ENCODE measurements at regions not wholly inside any gene's neighbourhood (a gene's known extent, or its start where the extent isn't known, plus 50 kb on each side); places are given as distances from the start of the nearest gene placed in this dataset.

DNA sequence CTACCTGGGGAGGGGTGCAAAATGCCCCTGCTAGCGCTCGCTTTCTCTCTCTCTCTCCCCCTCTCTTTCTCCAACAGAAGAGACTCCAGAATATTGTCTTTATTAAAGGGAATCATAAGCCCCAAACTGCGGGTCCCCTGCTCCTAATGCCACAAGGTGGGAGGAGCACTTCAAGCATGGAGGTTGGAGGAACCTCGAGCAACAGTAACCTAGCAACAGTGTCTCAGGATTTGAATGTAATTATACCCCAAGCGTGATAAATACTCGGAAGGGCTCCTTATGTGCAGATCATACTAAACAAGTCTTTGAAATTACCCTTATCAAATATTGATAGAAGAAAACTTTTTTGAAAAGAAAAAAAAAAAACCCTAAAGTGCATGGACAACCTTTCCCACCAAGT, 582.2 kb upstream of the PPP2R3A start:
- CTCF ChIA-PET, result no interaction called here
- H3K27me3 Mint-ChIP-seq, result peaks cover 0 to 12% (median 0%) of the 10 kb centered on the region in 5 donors
- intact Hi-C loops (cut with micrococcal nuclease), result no loop called here
- no peaks in the 10 kb centered on the region for H3K4me1 ChIP-seq (ENCODE audit: control insufficient read depth in 2 of 2, insufficient read depth in 2 of 2, low read length in 2 of 2)
- no peak overlapping the region for H3K27ac Mint-ChIP-seq
- no peak overlapping the region for H3K27ac ChIP-seq (ENCODE audit: low read depth, low read length)
- DNase-seq (no peak), ATAC-seq (no peak)
- H3K9me3 ChIP-seq (ENCODE audit: control insufficient read depth in 2 of 3, low read length in 3 of 3), result no peaks in the 10 kb centered on the region
- H3K36me3 ChIP-seq (ENCODE audit: control insufficient read depth in 2 of 3, insufficient read depth in 3 of 3, low read length in 3 of 3), result no peaks in the 10 kb centered on the region
- POLR2A ChIA-PET, result no interaction called here
- no peaks in the 10 kb centered on the region for H3K36me3 Mint-ChIP-seq
- H3K9me3 Mint-ChIP-seq, result peaks cover 0 to 12% (median 5%) of the 10 kb centered on the region in 11 donors
- no peaks in the 10 kb centered on the region for H3K27me3 ChIP-seq (ENCODE audit: control insufficient read depth in 2 of 2, insufficient read depth in 2 of 2, low read length in 2 of 2)
- H3K4me1 Mint-ChIP-seq, result no peaks in the 10 kb centered on the region
- H3K4me3 Mint-ChIP-seq, result no peak overlapping the region
- no peak overlapping the region for H3K4me3 ChIP-seq (ENCODE audit: low read length)

DNA sequence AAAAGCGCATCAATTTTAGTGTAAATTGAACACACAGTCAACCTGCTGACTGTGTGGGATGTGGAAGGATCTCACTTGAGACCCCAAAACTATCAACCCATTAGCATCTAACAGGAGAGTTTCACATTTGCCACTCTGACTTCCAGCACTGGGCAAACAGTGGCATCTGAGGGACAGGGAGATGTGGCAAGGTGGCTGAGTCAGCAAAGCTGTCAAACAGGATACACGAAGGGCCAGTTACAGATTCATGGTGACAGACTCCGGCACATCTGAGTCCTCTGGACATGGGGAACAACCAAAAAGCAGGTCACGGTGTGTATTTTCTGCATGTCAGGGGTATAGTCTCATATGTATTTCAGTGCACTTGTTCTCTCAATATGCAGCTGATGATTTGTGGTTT, 573.4 kb upstream of the PPP2R3A start:
- ChIA-PET POLR2A (no interaction called here), CTCF (no interaction called here)
- Mint-ChIP-seq H3K36me3 (no peaks in the 10 kb centered on the region), H3K27me3 (peaks cover 0 to 4% (median 0%) of the 10 kb centered on the region in 5 donors), H3K9me3 (peaks cover 2 to 41% (median 20%) of the 10 kb centered on the region in 11 donors), H3K27ac (no peak overlapping the region), H3K4me1 (no peaks in the 10 kb centered on the region), H3K4me3 (no peak overlapping the region)
- H3K9me3 ChIP-seq (ENCODE audit: control insufficient read depth in 2 of 3, low read length in 3 of 3), result peaks cover 0 to 8% (median 0%) of the 10 kb centered on the region in 3 experiments
- no peaks in the 10 kb centered on the region for H3K27me3 ChIP-seq (ENCODE audit: control insufficient read depth in 2 of 2, insufficient read depth in 2 of 2, low read length in 2 of 2)
- H3K27ac ChIP-seq (ENCODE audit: low read depth, low read length), result no peak overlapping the region
- DNase-seq (no peak), ATAC-seq (no peak)
- H3K4me1 ChIP-seq (ENCODE audit: control insufficient read depth in 2 of 2, insufficient read depth in 2 of 2, low read length in 2 of 2), result no peaks in the 10 kb centered on the region
- intact Hi-C loops (cut with micrococcal nuclease), result no loop called here
- H3K36me3 ChIP-seq (ENCODE audit: control insufficient read depth in 2 of 3, insufficient read depth in 3 of 3, low read length in 3 of 3), result no peaks in the 10 kb centered on the region
- H3K4me3 ChIP-seq (ENCODE audit: low read length), result no peak overlapping the region

DNA sequence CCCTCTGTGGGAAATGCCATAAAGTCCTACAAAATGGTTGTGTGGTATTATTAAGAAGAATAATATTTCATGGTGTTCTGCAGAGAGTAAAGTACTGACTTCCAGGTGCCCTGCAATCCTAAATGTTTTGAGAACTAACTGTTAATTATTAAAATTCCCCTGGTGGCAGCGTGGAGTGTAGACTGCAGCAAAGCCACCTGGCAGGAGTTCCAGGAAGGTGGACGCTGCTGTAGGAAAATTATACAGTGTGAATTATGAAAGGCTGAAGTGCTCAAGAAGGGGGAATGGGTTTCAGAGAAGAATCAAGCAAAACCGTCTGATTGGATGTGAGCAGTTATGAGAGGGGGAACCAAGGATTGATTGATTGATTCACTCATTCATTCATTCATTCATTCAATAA, 572.4 kb upstream of the PPP2R3A start:
- H3K9me3 Mint-ChIP-seq, result peaks cover 0 to 41% (median 20%) of the 10 kb centered on the region in 11 donors
- no peak overlapping the region for H3K27ac Mint-ChIP-seq
- H3K4me1 Mint-ChIP-seq, result no peaks in the 10 kb centered on the region
- no peak overlapping the region for H3K4me3 Mint-ChIP-seq
- Histone ChIP-seq H3K4me3 (ENCODE audit: low read length) (no peak overlapping the region), H3K27me3 (ENCODE audit: control insufficient read depth in 2 of 2, insufficient read depth in 2 of 2, low read length in 2 of 2) (no peaks in the 10 kb centered on the region), H3K36me3 (ENCODE audit: control insufficient read depth in 2 of 3, insufficient read depth in 3 of 3, low read length in 3 of 3) (no peaks in the 10 kb centered on the region), H3K4me1 (ENCODE audit: control insufficient read depth in 2 of 2, insufficient read depth in 2 of 2, low read length in 2 of 2) (no peaks in the 10 kb centered on the region), H3K9me3 (ENCODE audit: control insufficient read depth in 2 of 3, low read length in 3 of 3) (peaks cover 0 to 8% (median 0%) of the 10 kb centered on the region in 3 experiments), H3K27ac (ENCODE audit: low read depth, low read length) (no peak overlapping the region)
- intact Hi-C loops (cut with micrococcal nuclease), result no loop called here
- ATAC-seq (no peak), DNase-seq (no peak)
- ChIA-PET POLR2A (no interaction called here), CTCF (no interaction called here)
- H3K27me3 Mint-ChIP-seq, result peaks cover 0 to 4% (median 0%) of the 10 kb centered on the region in 5 donors
- H3K36me3 Mint-ChIP-seq, result no peaks in the 10 kb centered on the region

DNA sequence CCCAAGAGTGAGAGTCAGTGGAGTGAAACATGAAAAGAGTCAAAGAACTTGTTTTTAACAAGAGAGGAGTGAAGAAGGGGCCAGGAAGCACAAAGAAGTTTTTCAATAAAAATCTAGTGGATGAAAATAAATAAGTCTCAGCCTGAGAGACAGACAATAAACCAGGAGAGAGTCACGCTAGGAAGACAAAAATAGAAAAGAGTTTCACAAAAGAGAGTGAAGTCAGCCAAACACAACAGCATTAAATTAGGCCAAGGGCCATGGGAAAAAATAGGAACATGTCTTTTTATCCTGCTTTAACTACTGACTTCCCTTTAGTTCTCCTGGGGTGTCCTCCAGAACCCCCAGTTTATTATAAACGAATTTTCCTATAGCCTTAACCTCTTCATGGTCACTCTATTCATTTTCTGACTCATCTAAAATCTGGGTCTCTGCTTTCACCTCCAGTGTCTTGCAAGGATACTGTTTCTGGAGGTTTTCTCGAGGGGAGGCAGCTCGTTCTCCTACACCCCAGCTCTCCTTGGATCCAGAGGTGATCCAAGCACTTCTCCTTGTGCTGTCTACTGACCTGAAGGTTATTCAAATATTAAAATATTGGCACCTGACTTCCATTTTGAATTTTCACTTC, 571.5 kb upstream of the PPP2R3A start:
- no peaks in the 10 kb centered on the region for H3K36me3 Mint-ChIP-seq
- Histone ChIP-seq H3K27ac (ENCODE audit: low read depth, low read length) (no peak overlapping the region), H3K27me3 (ENCODE audit: control insufficient read depth in 2 of 2, insufficient read depth in 2 of 2, low read length in 2 of 2) (no peaks in the 10 kb centered on the region), H3K9me3 (ENCODE audit: control insufficient read depth in 2 of 3, low read length in 3 of 3) (peaks cover 0 to 8% (median 0%) of the 10 kb centered on the region in 3 experiments), H3K36me3 (ENCODE audit: control insufficient read depth in 2 of 3, insufficient read depth in 3 of 3, low read length in 3 of 3) (no peaks in the 10 kb centered on the region), H3K4me3 (ENCODE audit: low read length) (no peak overlapping the region), H3K4me1 (ENCODE audit: control insufficient read depth in 2 of 2, insufficient read depth in 2 of 2, low read length in 2 of 2) (no peaks in the 10 kb centered on the region)
- ChIA-PET POLR2A (no interaction called here), CTCF (no interaction called here)
- H3K4me3 Mint-ChIP-seq, result no peak overlapping the region
- DNase-seq (no peak), ATAC-seq (no peak)
- no peaks in the 10 kb centered on the region for H3K4me1 Mint-ChIP-seq
- peaks cover 0 to 4% (median 0%) of the 10 kb centered on the region in 5 donors for H3K27me3 Mint-ChIP-seq
- intact Hi-C loops (cut with micrococcal nuclease), result no loop called here
- H3K9me3 Mint-ChIP-seq, result peaks cover 0 to 41% (median 19%) of the 10 kb centered on the region in 11 donors
- no peak overlapping the region for H3K27ac Mint-ChIP-seq

DNA sequence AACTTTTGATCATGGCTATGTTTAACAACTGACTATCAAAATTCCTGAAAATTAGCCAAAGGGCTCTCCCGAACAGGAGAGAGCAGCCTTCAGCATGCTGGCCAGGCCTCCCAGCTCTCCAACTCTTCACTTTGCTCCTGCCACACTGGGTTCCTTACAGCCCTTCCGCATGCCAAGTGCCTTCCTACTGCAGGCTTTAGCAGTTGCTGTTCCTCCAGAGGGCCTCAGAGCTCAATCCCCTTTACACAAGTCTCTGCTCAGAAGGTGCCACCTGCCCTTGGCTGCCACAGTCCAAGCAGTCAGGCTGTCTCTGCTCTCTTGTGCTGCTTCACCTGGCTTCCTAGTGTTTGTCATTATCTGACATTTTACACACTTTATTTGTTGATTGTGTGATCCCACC, 553.1 kb upstream of the PPP2R3A start:
- Histone ChIP-seq H3K4me1 (ENCODE audit: control insufficient read depth in 2 of 2, insufficient read depth in 2 of 2, low read length in 2 of 2) (no peaks in the 10 kb centered on the region), H3K4me3 (ENCODE audit: low read length) (no peak overlapping the region), H3K27ac (ENCODE audit: low read depth, low read length) (no peak overlapping the region), H3K36me3 (ENCODE audit: control insufficient read depth in 2 of 3, insufficient read depth in 3 of 3, low read length in 3 of 3) (no peaks in the 10 kb centered on the region), H3K27me3 (ENCODE audit: control insufficient read depth in 2 of 2, insufficient read depth in 2 of 2, low read length in 2 of 2) (no peaks in the 10 kb centered on the region), H3K9me3 (ENCODE audit: control insufficient read depth in 2 of 3, low read length in 3 of 3) (no peaks in the 10 kb centered on the region)
- ATAC-seq (no peak), DNase-seq (no peak)
- H3K27me3 Mint-ChIP-seq, result peaks cover 0 to 7% (median 0%) of the 10 kb centered on the region in 5 donors
- no peak overlapping the region for H3K4me3 Mint-ChIP-seq
- H3K9me3 Mint-ChIP-seq, result peaks cover 0 to 5% (median 0%) of the 10 kb centered on the region in 11 donors
- H3K36me3 Mint-ChIP-seq, result no peaks in the 10 kb centered on the region
- CTCF ChIA-PET, result no interaction called here
- POLR2A ChIA-PET, result no interaction called here
- no peak overlapping the region for H3K27ac Mint-ChIP-seq
- intact Hi-C loops (cut with micrococcal nuclease), result no loop called here
- H3K4me1 Mint-ChIP-seq, result no peaks in the 10 kb centered on the region

DNA sequence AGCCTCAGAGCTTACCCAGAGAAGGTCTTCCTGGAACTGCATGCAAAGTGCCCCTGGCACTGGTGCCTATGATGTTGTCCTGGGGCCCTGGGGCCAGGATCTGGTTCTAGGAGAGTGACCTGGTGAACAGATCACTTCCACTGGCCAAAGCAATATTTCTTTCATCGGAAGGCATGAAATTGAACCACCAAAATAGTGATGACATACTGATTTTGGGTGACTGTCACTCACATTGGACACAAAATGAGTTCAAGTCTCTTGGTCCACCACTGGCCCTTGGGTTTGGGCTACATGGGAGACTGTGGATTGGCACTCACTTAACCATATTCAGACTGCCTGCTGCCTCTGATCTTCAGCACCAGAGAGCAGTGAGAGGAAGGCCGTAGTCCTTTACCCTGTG, 549.3 kb upstream of the PPP2R3A start:
- H3K27me3 ChIP-seq (ENCODE audit: control insufficient read depth in 2 of 2, insufficient read depth in 2 of 2, low read length in 2 of 2), result no peaks in the 10 kb centered on the region
- H3K4me1 ChIP-seq (ENCODE audit: control insufficient read depth in 2 of 2, insufficient read depth in 2 of 2, low read length in 2 of 2), result no peaks in the 10 kb centered on the region
- POLR2A ChIA-PET, result no interaction called here
- intact Hi-C loops (cut with micrococcal nuclease), result no loop called here
- no peaks in the 10 kb centered on the region for H3K36me3 ChIP-seq (ENCODE audit: control insufficient read depth in 2 of 3, insufficient read depth in 3 of 3, low read length in 3 of 3)
- no peak overlapping the region for H3K4me3 ChIP-seq (ENCODE audit: low read length)
- H3K36me3 Mint-ChIP-seq, result no peaks in the 10 kb centered on the region
- H3K27me3 Mint-ChIP-seq, result peaks cover 0 to 7% (median 0%) of the 10 kb centered on the region in 5 donors
- no peak overlapping the region for H3K27ac Mint-ChIP-seq
- H3K9me3 Mint-ChIP-seq, result peaks cover 0 to 3% (median 0%) of the 10 kb centered on the region in 11 donors
- CTCF ChIA-PET, result no interaction called here
- H3K27ac ChIP-seq (ENCODE audit: low read depth, low read length), result no peak overlapping the region
- DNase-seq, result no peak
- H3K4me1 Mint-ChIP-seq, result no peaks in the 10 kb centered on the region
- no peak for ATAC-seq
- no peaks in the 10 kb centered on the region for H3K9me3 ChIP-seq (ENCODE audit: control insufficient read depth in 2 of 3, low read length in 3 of 3)
- no peak overlapping the region for H3K4me3 Mint-ChIP-seq

DNA sequence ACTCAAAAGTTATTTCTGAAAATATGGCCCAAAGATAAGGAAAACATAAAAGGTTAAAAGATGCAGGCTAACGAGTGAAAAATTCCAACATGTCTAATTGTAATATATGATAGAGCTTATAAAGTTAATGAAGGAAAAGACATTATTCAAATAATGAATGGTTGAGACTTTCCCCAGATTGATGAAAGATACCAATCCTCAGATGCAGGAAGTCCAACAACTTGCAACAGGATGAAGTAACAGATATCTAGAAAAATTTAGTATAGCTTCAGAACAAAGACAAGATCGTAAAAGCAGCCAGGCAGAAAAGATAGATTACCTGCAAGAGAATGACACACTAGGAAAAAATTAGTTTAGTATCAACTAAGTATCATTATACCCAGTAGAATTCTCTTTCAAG, 546.4 kb upstream of the PPP2R3A start:
- no peaks in the 10 kb centered on the region for H3K4me1 ChIP-seq (ENCODE audit: control insufficient read depth in 2 of 2, insufficient read depth in 2 of 2, low read length in 2 of 2)
- ATAC-seq (no peak), DNase-seq (no peak)
- H3K36me3 Mint-ChIP-seq, result no peaks in the 10 kb centered on the region
- H3K9me3 ChIP-seq (ENCODE audit: control insufficient read depth in 2 of 3, low read length in 3 of 3), result no peaks in the 10 kb centered on the region
- H3K27me3 ChIP-seq (ENCODE audit: control insufficient read depth in 2 of 2, insufficient read depth in 2 of 2, low read length in 2 of 2), result no peaks in the 10 kb centered on the region
- no peaks in the 10 kb centered on the region for H3K36me3 ChIP-seq (ENCODE audit: control insufficient read depth in 2 of 3, insufficient read depth in 3 of 3, low read length in 3 of 3)
- no peaks in the 10 kb centered on the region for H3K4me1 Mint-ChIP-seq
- no peak overlapping the region for H3K27ac ChIP-seq (ENCODE audit: low read depth, low read length)
- H3K4me3 ChIP-seq (ENCODE audit: low read length), result no peak overlapping the region
- H3K4me3 Mint-ChIP-seq, result no peak overlapping the region
- peaks cover 0 to 12% (median 0%) of the 10 kb centered on the region in 5 donors for H3K27me3 Mint-ChIP-seq
- CTCF ChIA-PET, result no interaction called here
- H3K27ac Mint-ChIP-seq, result no peak overlapping the region
- H3K9me3 Mint-ChIP-seq, result peaks cover 0 to 2% (median 0%) of the 10 kb centered on the region in 11 donors
- POLR2A ChIA-PET, result no interaction called here
- intact Hi-C loops (cut with micrococcal nuclease), result no loop called here

Measured in naive thymus-derived CD4-positive, alpha-beta T cell (primary cell).